Esophagus squamous epithelium (tissue), 4 donors: ENCODE measurements at regions not wholly inside any gene's neighbourhood (a gene's known extent, or its start where the extent isn't known, plus 50 kb on each side); places are given as distances from the start of the nearest gene placed in this dataset.

Source experiments
- CTCF ChIP-seq, 6 experiments: fragments of 450-650 bp in 4 of 6; fragments of 200-600 bp in 2 of 6; sonication (generic) in 2 of 6; IDR thresholded peaks; one replicate each; pipeline ENCODE4 v1.5.1; 2016 to 2019; ENCODE audit warnings: antibody characterized with exemption in 6 of 6, mild to moderate bottlenecking in 4 of 6, moderate library complexity in 4 of 6
- POLR2A ChIP-seq, 4 donors: fragments of 450-650 bp; IDR thresholded peaks; one replicate each; pipeline ENCODE4 v1.6.1; 2017; ENCODE audit warnings: antibody characterized with exemption in 4 of 4, mild to moderate bottlenecking in 4 of 4, moderate library complexity in 3 of 4

- TF ChIP-seq POLR2A (IDR thresholded peaks at IDR 0.05) (no peak), CTCF (IDR thresholded peaks at IDR 0.05) (no peak)
These were observed 348.7 kb downstream of the PBX1 start for GRCh38 chr1:164907666-164908065.
